Nephron (organoid): ENCODE measurements at regions not wholly inside any gene's neighbourhood (a gene's known extent, or its start where the extent isn't known, plus 50 kb on each side); places are given as distances from the start of the nearest gene placed in this dataset.

Source experiments
- H3K27ac Mint-ChIP-seq, 3 experiments: 2 replicates each; pipeline ENCODE4 v1.8.0; 2020; ENCODE audit warnings: mixed read lengths in 3 of 3, mild to moderate bottlenecking in 2 of 3, moderate library complexity in 1 of 3
- H3K27me3 Mint-ChIP-seq: 2 replicates; pipeline ENCODE4 v1.8.0; 2021; ENCODE audit warnings: low read depth, mild to moderate bottlenecking, moderate library complexity, mixed read lengths
- H3K36me3 Mint-ChIP-seq: 2 replicates; pipeline ENCODE4 v1.8.0; 2020; ENCODE audit warnings: low read depth, mixed read lengths
- H3K4me1 Mint-ChIP-seq: 2 replicates; pipeline ENCODE4 v1.8.0; 2020; ENCODE audit warnings: mixed read lengths
- H3K4me3 Mint-ChIP-seq, 3 experiments: 2 replicates each; pipeline ENCODE4 v1.8.0; 2020; ENCODE audit warnings: mild to moderate bottlenecking in 3 of 3, mixed read lengths in 3 of 3, moderate library complexity in 2 of 3
- H3K9me3 Mint-ChIP-seq: 2 replicates; pipeline ENCODE4 v1.8.0; 2020; ENCODE audit warnings: mixed read lengths
- CTCF ChIP-seq, 3 experiments: fragments of 200-600 bp; sonication (generic); IDR thresholded peaks; one replicate each; pipeline ENCODE4 v1.5.0; 2021; ENCODE audit warnings: antibody characterized with exemption in 3 of 3; ENCODE audit not compliant: unreplicated experiment in 3 of 3

- Mint-ChIP-seq H3K4me3 (no peak overlapping the region), H3K27ac (no peak overlapping the region), H3K4me1 (no peaks in the 10 kb centered on the region), H3K36me3 (no peaks in the 10 kb centered on the region), H3K27me3 (peaks cover 42% of the 10 kb centered on the region), H3K9me3 (peaks cover 2% of the 10 kb centered on the region)
- TF ChIP-seq CTCF (IDR thresholded peaks at IDR 0.05; ENCODE audit: unreplicated experiment in 3 of 3) = no peak
Measured at GRCh38 chr10:60728056-60728455, 50.2 kb upstream of the CDK1 start.

GRCh38 chr10:60726257-60726656, 52.0 kb upstream of the CDK1 start:
- Mint-ChIP-seq H3K9me3 (peaks cover 2% of the 10 kb centered on the region), H3K4me3 (no peak overlapping the region), H3K27me3 (peaks cover 26% of the 10 kb centered on the region), H3K4me1 (no peaks in the 10 kb centered on the region), H3K36me3 (no peaks in the 10 kb centered on the region), H3K27ac (no peak overlapping the region)
- no peak for TF ChIP-seq CTCF (IDR thresholded peaks at IDR 0.05; ENCODE audit: unreplicated experiment in 3 of 3)

- TF ChIP-seq CTCF (IDR thresholded peaks at IDR 0.05; ENCODE audit: unreplicated experiment in 3 of 3) = no peak
- Mint-ChIP-seq H3K4me3 (no peak overlapping the region), H3K4me1 (no peaks in the 10 kb centered on the region), H3K27ac (no peak overlapping the region), H3K9me3 (peaks cover 2% of the 10 kb centered on the region), H3K36me3 (no peaks in the 10 kb centered on the region), H3K27me3 (peaks cover 4% of the 10 kb centered on the region)
Measured at GRCh38 chr10:60722623-60723022, 55.7 kb upstream of the CDK1 start.

GRCh38 chr10:60719721-60720120, 58.6 kb upstream of the CDK1 start:
- H3K27ac Mint-ChIP-seq = no peak overlapping the region
- H3K4me1 Mint-ChIP-seq = no peaks in the 10 kb centered on the region
- H3K27me3 Mint-ChIP-seq = no peaks in the 10 kb centered on the region
- peaks cover 2% of the 10 kb centered on the region for H3K9me3 Mint-ChIP-seq
- no peak overlapping the region for H3K4me3 Mint-ChIP-seq
- H3K36me3 Mint-ChIP-seq = no peaks in the 10 kb centered on the region
- no peak for TF ChIP-seq CTCF (IDR thresholded peaks at IDR 0.05; ENCODE audit: unreplicated experiment in 3 of 3)

- Mint-ChIP-seq H3K36me3 (no peaks in the 10 kb centered on the region), H3K4me3 (no peak overlapping the region), H3K4me1 (no peaks in the 10 kb centered on the region), H3K9me3 (peaks cover 6% of the 10 kb centered on the region), H3K27me3 (no peaks in the 10 kb centered on the region), H3K27ac (no peak overlapping the region)
- TF ChIP-seq CTCF (IDR thresholded peaks at IDR 0.05; ENCODE audit: unreplicated experiment in 3 of 3) = no peak
Measured at GRCh38 chr10:60718886-60719285, 59.4 kb upstream of the CDK1 start.

GRCh38 chr10:60717852-60718251, 60.4 kb upstream of the CDK1 start:
- no peak for TF ChIP-seq CTCF (IDR thresholded peaks at IDR 0.05; ENCODE audit: unreplicated experiment in 3 of 3)
- H3K36me3 Mint-ChIP-seq = no peaks in the 10 kb centered on the region
- no peak overlapping the region for H3K4me3 Mint-ChIP-seq

More at GRCh38 chr10:60717852-60718251, 60.4 kb upstream of the CDK1 start:
- Mint-ChIP-seq H3K4me1 (no peaks in the 10 kb centered on the region), H3K27ac (no peak overlapping the region), H3K9me3 (peaks cover 6% of the 10 kb centered on the region), H3K27me3 (no peaks in the 10 kb centered on the region)
